ENCODE measurements at regions not wholly inside any gene's neighbourhood (a gene's known extent, or its start where the extent isn't known, plus 50 kb on each side); places are given as distances from the start of the nearest gene placed in this dataset.
"Not testable (repeated sequence)": the region's sequence is repeated elsewhere in the genome, so short reads cannot be mapped to it uniquely, and the experiment has no call there.

- no peak for DNase-seq (ENCODE audit: low spot score)
Measured at GRCh38 chr5:164298165-164298564, 792.7 kb downstream of the MAT2B start.

GRCh38 chr5:164300295-164300694 lies 794.9 kb downstream of the MAT2B start:
- no peak for DNase-seq (ENCODE audit: low spot score)

- DNase-seq (ENCODE audit: low spot score): no peak
Measured at GRCh38 chr5:164301136-164301535, 795.7 kb downstream of the MAT2B start.

GRCh38 chr5:164301708-164302107 lies 796.3 kb downstream of the MAT2B start:
- DNase-seq (ENCODE audit: low spot score): no peak

- DNase-seq (ENCODE audit: low spot score): no peak
Measured at GRCh38 chr5:164302533-164303235, 797.3 kb downstream of the MAT2B start.

GRCh38 chr5:164303646-164304215 lies 798.3 kb downstream of the MAT2B start:
- DNase-seq (ENCODE audit: low spot score): no peak

GRCh38 chr5:164306662-164307061 lies 801.2 kb downstream of the MAT2B start:
- DNase-seq (ENCODE audit: low spot score): no peak

- no peak for DNase-seq (ENCODE audit: low spot score)
Measured at GRCh38 chr5:164312801-164313200, 807.4 kb downstream of the MAT2B start.

GRCh38 chr5:164317676-164318075 lies 812.3 kb downstream of the MAT2B start:
- DNase-seq (ENCODE audit: low spot score): no peak

- DNase-seq (ENCODE audit: low spot score): no peak
Measured at GRCh38 chr5:164319161-164319560, 813.7 kb downstream of the MAT2B start.

- no peak for DNase-seq (ENCODE audit: low spot score)
Measured at GRCh38 chr5:164324239-164324638, 818.8 kb downstream of the MAT2B start.

GRCh38 chr5:164326219-164326618 lies 820.8 kb downstream of the MAT2B start:
- no peak for DNase-seq (ENCODE audit: low spot score)

- DNase-seq (ENCODE audit: low spot score): not testable (repeated sequence)
Measured at GRCh38 chr5:164327166-164327565, 821.7 kb downstream of the MAT2B start.

- no peak for DNase-seq (ENCODE audit: low spot score)
Measured at GRCh38 chr5:164332349-164333196, 827.2 kb downstream of the MAT2B start.

- DNase-seq (ENCODE audit: low spot score): no peak
Measured at GRCh38 chr5:164335837-164336236, 830.4 kb downstream of the MAT2B start.

- no peak for DNase-seq (ENCODE audit: low spot score)
Measured at GRCh38 chr5:164336276-164336675, 830.9 kb downstream of the MAT2B start.

- peak; percentile 22 for DNase-seq (ENCODE audit: low spot score)
Measured at GRCh38 chr5:164336906-164337305, 831.5 kb downstream of the MAT2B start.

- DNase-seq (ENCODE audit: low spot score): no peak
Measured at GRCh38 chr5:164341056-164341619, 835.7 kb downstream of the MAT2B start.

GRCh38 chr5:164345173-164345849 lies 839.9 kb downstream of the MAT2B start:
- DNase-seq (ENCODE audit: low spot score): no peak

- DNase-seq (ENCODE audit: low spot score): no peak
Measured at GRCh38 chr5:164345853-164346252, 840.4 kb downstream of the MAT2B start.

GRCh38 chr5:164346785-164347630 lies 841.6 kb downstream of the MAT2B start:
- no peak for DNase-seq (ENCODE audit: low spot score)

Measured in hepatic stellate cell (primary cell).